Prostate gland (tissue), 2 donors: ENCODE measurements at regions not wholly inside any gene's neighbourhood (a gene's known extent, or its start where the extent isn't known, plus 50 kb on each side); places are given as distances from the start of the nearest gene placed in this dataset.

Source experiments
- POLR2A ChIP-seq: fragments of 450-650 bp; IDR thresholded peaks from one replicate; pipeline ENCODE4 v1.6.1; 2016; ENCODE audit warnings: antibody characterized with exemption, mild to moderate bottlenecking
- TF ChIP-seq, protein P1 (sequence below), 4 experiments: fragments of 200-600 bp in 2 of 4; fragments of 450-650 bp in 2 of 4; sonication (generic) in 2 of 4; IDR thresholded peaks; 1 replicate in 3 of 4; 2 replicates in 1 of 4; pipeline ENCODE4 v1.5.1; 2016 to 2019; ENCODE audit warnings: antibody characterized with exemption in 4 of 4, mild to moderate bottlenecking in 2 of 4, moderate library complexity in 2 of 4

- no peak for TF ChIP-seq POLR2A
- TF ChIP-seq, protein P1, sequence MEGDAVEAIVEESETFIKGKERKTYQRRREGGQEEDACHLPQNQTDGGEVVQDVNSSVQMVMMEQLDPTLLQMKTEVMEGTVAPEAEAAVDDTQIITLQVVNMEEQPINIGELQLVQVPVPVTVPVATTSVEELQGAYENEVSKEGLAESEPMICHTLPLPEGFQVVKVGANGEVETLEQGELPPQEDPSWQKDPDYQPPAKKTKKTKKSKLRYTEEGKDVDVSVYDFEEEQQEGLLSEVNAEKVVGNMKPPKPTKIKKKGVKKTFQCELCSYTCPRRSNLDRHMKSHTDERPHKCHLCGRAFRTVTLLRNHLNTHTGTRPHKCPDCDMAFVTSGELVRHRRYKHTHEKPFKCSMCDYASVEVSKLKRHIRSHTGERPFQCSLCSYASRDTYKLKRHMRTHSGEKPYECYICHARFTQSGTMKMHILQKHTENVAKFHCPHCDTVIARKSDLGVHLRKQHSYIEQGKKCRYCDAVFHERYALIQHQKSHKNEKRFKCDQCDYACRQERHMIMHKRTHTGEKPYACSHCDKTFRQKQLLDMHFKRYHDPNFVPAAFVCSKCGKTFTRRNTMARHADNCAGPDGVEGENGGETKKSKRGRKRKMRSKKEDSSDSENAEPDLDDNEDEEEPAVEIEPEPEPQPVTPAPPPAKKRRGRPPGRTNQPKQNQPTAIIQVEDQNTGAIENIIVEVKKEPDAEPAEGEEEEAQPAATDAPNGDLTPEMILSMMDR (IDR thresholded peaks at IDR 0.05): no peak
These were observed 1082.4 kb upstream of the B3GALT2 start for GRCh38 chr1:194268839-194269238.
